ENCODE measurements at regions not wholly inside any gene's neighbourhood (a gene's known extent, or its start where the extent isn't known, plus 50 kb on each side); places are given as distances from the start of the nearest gene placed in this dataset.

DNA sequence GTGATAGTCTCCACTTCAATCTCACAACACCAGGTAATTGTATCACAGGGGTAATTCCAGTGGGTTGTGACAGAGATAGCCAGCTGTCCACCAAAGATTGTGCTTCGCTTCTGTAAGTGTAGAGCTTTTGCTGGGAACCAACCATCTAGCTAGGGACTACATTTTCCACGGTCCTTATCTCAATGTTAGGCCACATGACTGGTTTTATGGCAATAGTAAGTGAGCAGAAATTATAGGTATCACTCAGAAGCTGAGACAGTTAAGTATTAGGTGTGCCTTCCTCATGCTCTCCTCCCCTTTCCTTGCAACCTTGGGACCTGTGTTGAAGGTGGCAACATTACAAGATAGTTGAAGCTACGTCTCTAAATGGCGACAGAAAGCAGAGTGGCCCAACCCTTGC lies 108.8 kb upstream of the NALF2 start:
- Histone ChIP-seq H3K9ac (ENCODE audit: control insufficient read depth, insufficient read depth, low read length) (no peak overlapping the region), H3K27ac (ENCODE audit: control insufficient read depth, insufficient read depth) (no peak overlapping the region), H3K36me3 (ENCODE audit: control insufficient read depth in 2 of 2, insufficient read depth in 2 of 2, low read length in 1 of 2) (no peaks in the 10 kb centered on the region), H3K9me3 (replicated peaks; ENCODE audit: control insufficient read depth, insufficient read depth, low read length) (no peaks in the 10 kb centered on the region), H3K27me3 (replicated peaks in 1 of 2; ENCODE audit: control insufficient read depth in 2 of 2, insufficient read depth in 2 of 2, low read length in 1 of 2) (no peaks in the 10 kb centered on the region), H4K20me1 (ENCODE audit: control insufficient read depth, insufficient read depth) (no peaks in the 10 kb centered on the region), H3K4me3 (no peak overlapping the region), H3K4me2 (ENCODE audit: control insufficient read depth, insufficient read depth) (no peak overlapping the region), H2AFZ (ENCODE audit: control insufficient read depth, low read depth, low read length) (no peak overlapping the region), H3K4me1 (ENCODE audit: control insufficient read depth, insufficient read depth, low read length) (no peaks in the 10 kb centered on the region), H3K79me2 (ENCODE audit: control insufficient read depth, insufficient read depth, low read length) (no peaks in the 10 kb centered on the region)
- intact Hi-C loops (cut with micrococcal nuclease; ENCODE audit: unreplicated experiment) (no loop called here), in situ Hi-C loops (cut with MboI) (no loop called here)
- ChIA-PET CTCF (no interaction called here), POLR2A (no interaction called here), SMC1A (ENCODE audit: uncharacterized antibody, unreplicated experiment) (no interaction called here), RAD21 (ENCODE audit: unreplicated experiment) (no interaction called here)
- BruUV-seq (replicated peaks) = no TSS peak
- ATAC-seq = no peak
- TF ChIP-seq CHD2 (IDR thresholded peaks at IDR 0.05; ENCODE audit: borderline replicate concordance, low read depth, low read length) (no peak), NFYB (IDR thresholded peaks at IDR 0.05; ENCODE audit: insufficient read depth, low read depth, low read length) (no peak), CEBPB (IDR thresholded peaks at IDR 0.05; ENCODE audit: borderline replicate concordance in 1 of 2, low read depth in 2 of 2, low read length in 2 of 2) (no peak), BACH1 (IDR thresholded peaks at IDR 0.05; ENCODE audit: borderline replicate concordance) (no peak), RAD21 (IDR thresholded peaks at IDR 0.05; ENCODE audit: insufficient read depth, low read depth, low read length) (no peak)
- TF ChIP-seq, protein P1, sequence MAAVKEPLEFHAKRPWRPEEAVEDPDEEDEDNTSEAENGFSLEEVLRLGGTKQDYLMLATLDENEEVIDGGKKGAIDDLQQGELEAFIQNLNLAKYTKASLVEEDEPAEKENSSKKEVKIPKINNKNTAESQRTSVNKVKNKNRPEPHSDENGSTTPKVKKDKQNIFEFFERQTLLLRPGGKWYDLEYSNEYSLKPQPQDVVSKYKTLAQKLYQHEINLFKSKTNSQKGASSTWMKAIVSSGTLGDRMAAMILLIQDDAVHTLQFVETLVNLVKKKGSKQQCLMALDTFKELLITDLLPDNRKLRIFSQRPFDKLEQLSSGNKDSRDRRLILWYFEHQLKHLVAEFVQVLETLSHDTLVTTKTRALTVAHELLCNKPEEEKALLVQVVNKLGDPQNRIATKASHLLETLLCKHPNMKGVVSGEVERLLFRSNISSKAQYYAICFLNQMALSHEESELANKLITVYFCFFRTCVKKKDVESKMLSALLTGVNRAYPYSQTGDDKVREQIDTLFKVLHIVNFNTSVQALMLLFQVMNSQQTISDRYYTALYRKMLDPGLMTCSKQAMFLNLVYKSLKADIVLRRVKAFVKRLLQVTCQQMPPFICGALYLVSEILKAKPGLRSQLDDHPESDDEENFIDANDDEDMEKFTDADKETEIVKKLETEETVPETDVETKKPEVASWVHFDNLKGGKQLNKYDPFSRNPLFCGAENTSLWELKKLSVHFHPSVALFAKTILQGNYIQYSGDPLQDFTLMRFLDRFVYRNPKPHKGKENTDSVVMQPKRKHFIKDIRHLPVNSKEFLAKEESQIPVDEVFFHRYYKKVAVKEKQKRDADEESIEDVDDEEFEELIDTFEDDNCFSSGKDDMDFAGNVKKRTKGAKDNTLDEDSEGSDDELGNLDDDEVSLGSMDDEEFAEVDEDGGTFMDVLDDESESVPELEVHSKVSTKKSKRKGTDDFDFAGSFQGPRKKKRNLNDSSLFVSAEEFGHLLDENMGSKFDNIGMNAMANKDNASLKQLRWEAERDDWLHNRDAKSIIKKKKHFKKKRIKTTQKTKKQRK (IDR thresholded peaks at IDR 0.05; ENCODE audit: low read depth, low read length) = no peak
- no peak for FAIRE-seq
- 3% methylated on average over 4 of the region's 4 CpGs for WGBS (ENCODE audit: insufficient coverage, insufficient replicate concordance, low lambda C conversion rate, missing lambda C conversion rate)
- DNase-seq (ENCODE audit: low read depth, low spot score) = no peak
